Gastrocnemius medialis (tissue), 4 donors: ENCODE measurements at regions not wholly inside any gene's neighbourhood (a gene's known extent, or its start where the extent isn't known, plus 50 kb on each side); places are given as distances from the start of the nearest gene placed in this dataset.

Experiments
- ATAC-seq, 2 donors: fragments of 150-250 bp; one replicate each; pipeline ENCODE4 v1.9.1; 2016
- DNase-seq, 2 donors: peaks; one replicate each; pipeline ENCODE4 v3.0.0-alpha.2; 2019
- H3K27ac ChIP-seq, 4 donors: fragments of 200-600 bp; sonication (generic); 1 replicate in 1 of 4; 2 replicates in 3 of 4; pipeline ENCODE4 v1.5.1; 2016 to 2018; ENCODE audit warnings: mild to moderate bottlenecking in 2 of 4, moderate library complexity in 1 of 4
- H3K27me3 ChIP-seq, 3 donors: fragments of 200-600 bp; sonication (generic) in 2 of 3; 1 replicate in 1 of 3; 2 replicates in 2 of 3; pipeline versions ENCODE4 v1.5.1 to v1.6.0; 2016 to 2019; ENCODE audit warnings: mild to moderate bottlenecking in 1 of 3, moderate library complexity in 1 of 3
- H3K36me3 ChIP-seq, 2 donors: fragments of 200-600 bp; sonication (generic) in 1 of 2; one replicate each; pipeline ENCODE4 v1.5.1; 2017 to 2018
- H3K4me1 ChIP-seq, 2 donors: fragments of 200-600 bp; sonication (generic) in 1 of 2; one replicate each; pipeline ENCODE4 v1.5.1; 2016 to 2017; ENCODE audit warnings: mild to moderate bottlenecking in 2 of 2
- H3K4me3 ChIP-seq, 4 donors: fragments of 200-600 bp; sonication (generic) in 3 of 4; 1 replicate in 1 of 4; 2 replicates in 3 of 4; pipeline ENCODE4 v1.5.1; 2016 to 2019; ENCODE audit warnings: mild to moderate bottlenecking in 2 of 4
- H3K9me3 ChIP-seq, 3 donors: fragments of 200-600 bp; sonication (generic) in 2 of 3; 1 replicate in 1 of 3; 2 replicates in 2 of 3; pipeline ENCODE4 v1.5.1; 2016 to 2019
- POLR2A ChIP-seq, 2 donors: fragments of 450-650 bp; IDR thresholded peaks; one replicate each; pipeline ENCODE4 v1.6.1; 2017; ENCODE audit warnings: antibody characterized with exemption in 2 of 2, mild to moderate bottlenecking in 2 of 2, moderate library complexity in 2 of 2
- in situ Hi-C, 4 donors: fragments of 200-750 bp; cut with MboI; loops; one replicate each; pipeline versions ENCODE4 v1.15.0 to v1.8.0; 2017; ENCODE audit warnings: low sequenced_read_pairs in 4 of 4
- intact Hi-C: fragments of 100-400 bp; cut with DNase I; formaldehyde crosslinking; loops from one replicate; pipeline ENCODE4 v1.15.1; 2023; ENCODE audit warnings: low total_unique reads
- TF ChIP-seq, protein P1 (sequence below), 5 experiments: fragments of 450-650 bp in 3 of 5; fragments of 200-600 bp in 2 of 5; sonication (generic) in 2 of 5; IDR thresholded peaks in 4 of 5; conservative IDR thresholded peaks in 1 of 5; 1 replicate in 4 of 5; 2 replicates in 1 of 5; pipeline ENCODE4 v1.5.1; 2016 to 2019; ENCODE audit warnings: antibody characterized with exemption in 5 of 5, mild to moderate bottlenecking in 3 of 5, moderate library complexity in 3 of 5

DNA sequence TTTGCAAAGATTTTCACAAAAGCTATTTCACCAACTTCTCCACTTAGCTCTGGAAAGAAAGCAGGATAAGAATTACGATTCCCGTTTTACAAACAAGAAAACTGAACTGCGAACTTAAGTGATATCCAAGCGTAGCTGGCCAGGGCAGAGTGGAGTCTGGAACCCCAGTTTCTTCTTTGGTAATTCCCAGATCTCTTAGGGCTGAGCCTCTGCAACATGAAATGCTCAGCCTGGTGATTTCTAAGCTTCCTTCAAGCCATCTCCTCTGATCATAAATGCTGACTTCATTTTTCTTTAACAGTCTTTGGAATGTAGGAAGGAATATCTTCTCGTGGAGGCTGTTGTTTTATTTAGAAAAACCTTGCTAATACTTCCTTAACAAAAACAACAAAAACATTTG lies 620.0 kb downstream of the CCDC171 start:
- no peak for ATAC-seq
- TF ChIP-seq POLR2A (IDR thresholded peaks at IDR 0.05) = no peak
- TF ChIP-seq, protein P1, sequence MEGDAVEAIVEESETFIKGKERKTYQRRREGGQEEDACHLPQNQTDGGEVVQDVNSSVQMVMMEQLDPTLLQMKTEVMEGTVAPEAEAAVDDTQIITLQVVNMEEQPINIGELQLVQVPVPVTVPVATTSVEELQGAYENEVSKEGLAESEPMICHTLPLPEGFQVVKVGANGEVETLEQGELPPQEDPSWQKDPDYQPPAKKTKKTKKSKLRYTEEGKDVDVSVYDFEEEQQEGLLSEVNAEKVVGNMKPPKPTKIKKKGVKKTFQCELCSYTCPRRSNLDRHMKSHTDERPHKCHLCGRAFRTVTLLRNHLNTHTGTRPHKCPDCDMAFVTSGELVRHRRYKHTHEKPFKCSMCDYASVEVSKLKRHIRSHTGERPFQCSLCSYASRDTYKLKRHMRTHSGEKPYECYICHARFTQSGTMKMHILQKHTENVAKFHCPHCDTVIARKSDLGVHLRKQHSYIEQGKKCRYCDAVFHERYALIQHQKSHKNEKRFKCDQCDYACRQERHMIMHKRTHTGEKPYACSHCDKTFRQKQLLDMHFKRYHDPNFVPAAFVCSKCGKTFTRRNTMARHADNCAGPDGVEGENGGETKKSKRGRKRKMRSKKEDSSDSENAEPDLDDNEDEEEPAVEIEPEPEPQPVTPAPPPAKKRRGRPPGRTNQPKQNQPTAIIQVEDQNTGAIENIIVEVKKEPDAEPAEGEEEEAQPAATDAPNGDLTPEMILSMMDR (IDR thresholded peaks at IDR 0.05 in 4 of 5, conservative IDR thresholded peaks at IDR 0.05 in 1 of 5) = no peak
- in situ Hi-C loops = no loop called here

DNA sequence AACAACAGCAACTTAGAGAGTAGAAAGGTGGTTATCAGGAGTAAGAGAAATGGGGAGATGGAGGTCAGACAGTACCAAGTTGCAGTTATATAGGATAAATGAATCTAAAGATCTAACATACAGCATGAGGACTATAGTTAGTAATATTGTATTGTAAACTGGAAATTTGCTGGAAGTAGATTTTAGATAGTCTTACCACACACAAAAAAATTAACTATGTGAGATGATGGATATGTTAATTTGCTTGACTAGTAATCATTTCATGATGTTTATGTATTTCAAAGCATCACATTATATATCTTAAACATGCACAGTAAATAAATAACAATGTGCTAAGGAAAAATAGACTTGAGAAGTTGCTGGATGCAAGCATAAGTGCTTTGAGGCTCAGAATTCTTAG lies 622.1 kb downstream of the CCDC171 start:
- no peaks in the 10 kb centered on the region for H3K4me1 ChIP-seq
- H3K9me3 ChIP-seq = no peaks in the 10 kb centered on the region
- intact Hi-C loops = no loop called here
- no peak overlapping the region for H3K27ac ChIP-seq
- DNase-seq (no peak), ATAC-seq (no peak)
- no peaks in the 10 kb centered on the region for H3K27me3 ChIP-seq
- no peaks in the 10 kb centered on the region for H3K36me3 ChIP-seq
- in situ Hi-C loops = loop anchor here in 1 of 4 donors (25.0 kb wide), 1 partner anchor 362 kb away; no protein-coding TSS in a partner anchor
- H3K4me3 ChIP-seq = no peak overlapping the region
- TF ChIP-seq POLR2A (IDR thresholded peaks at IDR 0.05) = no peak
- TF ChIP-seq, protein P1 (IDR thresholded peaks at IDR 0.05 in 4 of 5, conservative IDR thresholded peaks at IDR 0.05 in 1 of 5) = no peak

More for the DNA sequence above, 620.0 kb downstream of the CCDC171 start:
- no peak overlapping the region for H3K27ac ChIP-seq
- intact Hi-C loops = no loop called here
- no peaks in the 10 kb centered on the region for H3K36me3 ChIP-seq
- H3K4me3 ChIP-seq = no peak overlapping the region
- H3K4me1 ChIP-seq = no peaks in the 10 kb centered on the region
- DNase-seq = no peak
- H3K9me3 ChIP-seq = no peaks in the 10 kb centered on the region
- no peaks in the 10 kb centered on the region for H3K27me3 ChIP-seq

DNA sequence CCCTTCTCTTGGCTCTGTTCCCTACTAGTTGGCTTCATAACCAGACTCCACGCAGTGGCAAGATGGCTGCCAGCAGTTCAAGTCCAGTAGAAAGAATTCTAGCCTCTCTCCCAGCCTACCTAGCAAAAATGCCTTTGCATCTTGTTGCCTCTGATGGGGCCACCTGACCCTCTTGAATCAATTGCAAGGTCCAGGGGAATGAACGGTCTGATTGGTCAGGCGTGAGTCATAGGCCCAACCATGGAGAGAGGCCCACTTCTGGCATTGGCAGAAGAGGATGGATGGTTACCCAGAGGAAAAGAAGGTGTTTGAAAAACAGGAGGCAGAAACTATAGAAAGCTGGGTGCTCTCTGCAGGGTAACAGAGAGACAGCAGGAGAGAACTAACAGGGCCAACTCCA lies 622.6 kb downstream of the CCDC171 start:
- TF ChIP-seq POLR2A (IDR thresholded peaks at IDR 0.05) = no peak
- TF ChIP-seq, protein P1 (IDR thresholded peaks at IDR 0.05 in 4 of 5, conservative IDR thresholded peaks at IDR 0.05 in 1 of 5) = no peak
- DNase-seq (no peak), ATAC-seq (no peak)
- Histone ChIP-seq H3K9me3 (no peaks in the 10 kb centered on the region), H3K4me1 (no peaks in the 10 kb centered on the region), H3K36me3 (no peaks in the 10 kb centered on the region), H3K27me3 (no peaks in the 10 kb centered on the region), H3K4me3 (no peak overlapping the region), H3K27ac (no peak overlapping the region)
- intact Hi-C loops (no loop called here), in situ Hi-C loops (loop anchor here in 1 of 4 donors (25.0 kb wide), 1 partner anchor 362 kb away; no protein-coding TSS in a partner anchor)

DNA sequence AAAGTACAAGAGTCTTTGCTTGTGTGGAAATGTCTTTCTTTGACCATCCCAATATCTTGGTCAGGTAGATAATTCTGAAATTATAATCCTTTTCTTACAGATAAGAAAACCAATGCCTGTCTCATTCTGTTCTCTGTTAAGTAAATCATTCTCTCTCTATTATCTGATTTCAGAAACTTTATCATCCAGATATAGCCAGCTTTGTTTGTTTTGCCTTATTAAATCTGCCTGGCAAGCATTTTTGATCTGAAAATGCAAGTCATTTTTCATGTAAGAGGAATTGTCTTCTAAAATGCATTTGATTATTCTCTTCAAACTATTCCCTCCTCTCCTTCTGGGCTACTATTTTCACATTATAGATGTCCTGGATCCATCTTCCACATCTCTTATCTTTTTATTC lies 625.5 kb downstream of the CCDC171 start:
- intact Hi-C loops (no loop called here), in situ Hi-C loops (loop anchor here in 1 of 4 donors (25.0 kb wide), 1 partner anchor 359 kb away; no protein-coding TSS in a partner anchor)
- no peak for ATAC-seq
- H3K36me3 ChIP-seq = no peaks in the 10 kb centered on the region
- TF ChIP-seq POLR2A (IDR thresholded peaks at IDR 0.05) = no peak
- TF ChIP-seq, protein P1 (IDR thresholded peaks at IDR 0.05 in 4 of 5, conservative IDR thresholded peaks at IDR 0.05 in 1 of 5) = no peak
- no peak overlapping the region for H3K4me3 ChIP-seq
- no peak overlapping the region for H3K27ac ChIP-seq
- no peaks in the 10 kb centered on the region for H3K4me1 ChIP-seq
- H3K9me3 ChIP-seq = no peaks in the 10 kb centered on the region
- H3K27me3 ChIP-seq = no peaks in the 10 kb centered on the region
- no peak for DNase-seq

DNA sequence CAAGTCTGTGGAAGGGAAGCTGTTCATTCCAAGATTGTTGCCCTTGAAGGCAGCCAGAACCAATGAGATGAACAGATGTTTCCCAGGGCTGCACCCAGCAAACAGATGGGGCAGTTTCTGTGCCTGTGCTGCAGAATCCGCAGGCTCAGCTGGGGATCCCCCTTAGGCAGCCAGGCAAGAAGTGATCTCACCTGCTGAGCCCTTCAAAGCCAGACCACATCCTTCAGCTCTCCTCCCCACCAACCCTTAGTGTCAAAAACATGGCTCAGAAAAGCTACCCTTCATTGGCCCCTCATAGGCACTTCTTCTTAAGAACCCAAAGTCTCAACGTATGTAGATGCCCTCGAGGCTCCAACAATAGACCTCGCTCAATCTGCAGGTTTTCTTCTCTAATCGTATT lies 626.7 kb downstream of the CCDC171 start:
- H3K4me1 ChIP-seq = no peaks in the 10 kb centered on the region
- ATAC-seq = no peak
- no peak for DNase-seq
- H3K27ac ChIP-seq = no peak overlapping the region
- intact Hi-C loops = no loop called here
- no peaks in the 10 kb centered on the region for H3K9me3 ChIP-seq
- no peaks in the 10 kb centered on the region for H3K27me3 ChIP-seq
- in situ Hi-C loops = loop anchor here in 1 of 4 donors (25.0 kb wide), 1 partner anchor 358 kb away; no protein-coding TSS in a partner anchor
- H3K36me3 ChIP-seq = no peaks in the 10 kb centered on the region
- TF ChIP-seq POLR2A (IDR thresholded peaks at IDR 0.05) = no peak
- TF ChIP-seq, protein P1 (IDR thresholded peaks at IDR 0.05 in 4 of 5, conservative IDR thresholded peaks at IDR 0.05 in 1 of 5) = no peak
- H3K4me3 ChIP-seq = no peak overlapping the region
